ENCODE measurements at regions not wholly inside any gene's neighbourhood (a gene's known extent, or its start where the extent isn't known, plus 50 kb on each side); places are given as distances from the start of the nearest gene placed in this dataset.
"Not testable (repeated sequence)": the region's sequence is repeated elsewhere in the genome, so short reads cannot be mapped to it uniquely, and the experiment has no call there.

DNA sequence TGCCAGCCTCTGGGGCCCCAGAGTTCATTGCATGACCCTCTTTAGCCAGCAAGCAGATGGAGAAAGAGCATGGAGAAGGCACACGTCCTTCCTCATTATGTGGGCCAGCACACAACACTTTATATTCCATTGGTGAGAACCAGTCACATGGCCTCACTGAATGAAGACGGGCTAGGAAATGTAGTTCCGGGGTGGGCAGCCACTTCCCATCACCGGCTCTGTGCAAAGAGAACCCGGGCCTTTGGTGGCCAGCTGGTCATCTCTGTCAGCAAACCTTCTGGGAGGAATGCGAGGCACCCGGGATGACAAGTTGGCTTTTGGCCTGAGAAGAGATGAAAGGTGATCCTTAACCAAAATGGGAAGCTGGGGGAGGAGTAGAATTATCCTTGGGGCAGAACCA, 90.2 kb upstream of the VGLL4 start:
- Mint-ChIP-seq H3K9me3 (ENCODE audit: unreplicated experiment) (no peaks in the 10 kb centered on the region), H3K27ac (ENCODE audit: unreplicated experiment) (no peak overlapping the region)
- no peak for DNase-seq (ENCODE audit: low spot score)

DNA sequence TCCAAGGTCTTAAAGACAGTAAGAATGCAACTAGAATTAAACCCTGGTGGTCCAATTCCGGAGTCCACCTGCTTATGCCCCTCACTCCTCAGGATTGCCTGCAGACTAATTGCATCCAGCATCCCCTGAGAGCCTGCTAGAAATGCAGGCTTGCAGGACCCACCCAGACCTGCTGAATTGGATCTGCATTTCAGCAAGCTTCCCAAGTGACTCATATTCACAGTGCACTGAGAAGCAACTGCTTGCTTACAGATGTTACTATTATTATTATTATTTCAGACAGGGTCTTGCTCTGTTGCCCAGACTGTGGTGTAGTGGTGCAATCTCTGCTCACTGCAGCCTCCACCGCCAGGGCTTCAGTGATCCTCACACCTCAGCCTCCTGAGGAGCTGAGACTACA, 83.5 kb upstream of the VGLL4 start:
- Mint-ChIP-seq H3K4me1 (ENCODE audit: unreplicated experiment) (peaks cover 5% of the 10 kb centered on the region), H3K9me3 (ENCODE audit: unreplicated experiment) (no peaks in the 10 kb centered on the region), H3K27ac (ENCODE audit: unreplicated experiment) (no peak overlapping the region), H3K4me3 (ENCODE audit: unreplicated experiment) (no peak overlapping the region), H3K27me3 (ENCODE audit: unreplicated experiment) (no peaks in the 10 kb centered on the region), H3K36me3 (ENCODE audit: low read depth, unreplicated experiment) (no peaks in the 10 kb centered on the region)
- no peak for DNase-seq (ENCODE audit: low spot score)
- no peak for TF ChIP-seq CTCF (IDR thresholded peaks at IDR 0.05; ENCODE audit: unreplicated experiment)

More for the DNA sequence above, 90.2 kb upstream of the VGLL4 start:
- Mint-ChIP-seq H3K4me1 (ENCODE audit: unreplicated experiment) (peaks cover 12% of the 10 kb centered on the region), H3K27me3 (ENCODE audit: unreplicated experiment) (no peaks in the 10 kb centered on the region), H3K4me3 (ENCODE audit: unreplicated experiment) (no peak overlapping the region), H3K36me3 (ENCODE audit: low read depth, unreplicated experiment) (no peaks in the 10 kb centered on the region)
- TF ChIP-seq CTCF (IDR thresholded peaks at IDR 0.05; ENCODE audit: unreplicated experiment) = no peak

DNA sequence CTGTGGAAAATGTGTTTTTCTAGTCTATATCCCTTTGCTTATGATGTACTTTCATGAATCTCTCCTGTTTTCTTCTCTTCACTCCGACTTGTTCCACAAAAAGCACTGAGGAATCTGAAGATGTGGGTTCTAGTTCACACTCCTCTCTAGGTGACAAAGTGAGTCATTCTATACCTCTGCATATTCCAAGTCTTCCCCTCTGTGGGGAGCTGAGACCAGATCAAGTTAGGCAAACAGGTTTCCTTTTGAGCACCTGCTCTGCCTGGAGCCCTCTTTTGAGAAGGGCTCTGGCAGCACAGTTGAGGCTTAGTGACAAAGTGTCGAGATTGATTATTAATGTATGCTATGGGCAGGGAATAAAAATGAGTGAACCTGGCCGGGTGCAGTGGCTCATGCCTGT, 82.4 kb upstream of the VGLL4 start:
- H3K27me3 Mint-ChIP-seq (ENCODE audit: unreplicated experiment) = no peaks in the 10 kb centered on the region
- H3K9me3 Mint-ChIP-seq (ENCODE audit: unreplicated experiment) = no peaks in the 10 kb centered on the region
- no peak for DNase-seq (ENCODE audit: low spot score)
- peaks cover 5% of the 10 kb centered on the region for H3K4me1 Mint-ChIP-seq (ENCODE audit: unreplicated experiment)
- no peak overlapping the region for H3K4me3 Mint-ChIP-seq (ENCODE audit: unreplicated experiment)
- no peak for TF ChIP-seq CTCF (IDR thresholded peaks at IDR 0.05; ENCODE audit: unreplicated experiment)
- H3K36me3 Mint-ChIP-seq (ENCODE audit: low read depth, unreplicated experiment) = peaks cover 2% of the 10 kb centered on the region
- peak overlapping the region; percentile 0 for H3K27ac Mint-ChIP-seq (ENCODE audit: unreplicated experiment)

GRCh38 chr3:11725340-11725641, 81.6 kb upstream of the VGLL4 start:
- not testable (repeated sequence) for H3K27ac Mint-ChIP-seq (ENCODE audit: unreplicated experiment); H3K9me3 Mint-ChIP-seq (ENCODE audit: unreplicated experiment); DNase-seq (ENCODE audit: low spot score); H3K36me3 Mint-ChIP-seq (ENCODE audit: low read depth, unreplicated experiment); H3K27me3 Mint-ChIP-seq (ENCODE audit: unreplicated experiment); H3K4me3 Mint-ChIP-seq (ENCODE audit: unreplicated experiment)
- peaks cover 11% of the 10 kb centered on the region for H3K4me1 Mint-ChIP-seq (ENCODE audit: unreplicated experiment)

GRCh38 chr3:11724615-11725339, 81.1 kb upstream of the VGLL4 start:
- Mint-ChIP-seq H3K27me3 (ENCODE audit: unreplicated experiment) (no peaks in the 10 kb centered on the region), H3K36me3 (ENCODE audit: low read depth, unreplicated experiment) (peaks cover 5% of the 10 kb centered on the region), H3K4me1 (ENCODE audit: unreplicated experiment) (peaks cover 11% of the 10 kb centered on the region), H3K9me3 (ENCODE audit: unreplicated experiment) (no peaks in the 10 kb centered on the region), H3K4me3 (ENCODE audit: unreplicated experiment) (no peak overlapping the region), H3K27ac (ENCODE audit: unreplicated experiment) (peak overlapping the region; percentile 19)
- no peak for DNase-seq (ENCODE audit: low spot score)
- no peak for TF ChIP-seq CTCF (IDR thresholded peaks at IDR 0.05; ENCODE audit: unreplicated experiment)

Data from endothelial cell (in vitro differentiated cells).